HFF-Myc (cell line): ENCODE measurements at regions not wholly inside any gene's neighbourhood (a gene's known extent, or its start where the extent isn't known, plus 50 kb on each side); places are given as distances from the start of the nearest gene placed in this dataset.

Source experiments
- DNase-seq: peaks from one replicate; pipeline ENCODE4 v3.0.0-alpha.2; 2011; ENCODE audit warnings: low read depth; ENCODE audit errors: extremely low read depth
- H3K4me3 ChIP-seq: replicated peaks from 2 replicates; pipeline ENCODE4 v1.5.1; 2011; ENCODE audit warnings: low read depth, mild to moderate bottlenecking, control low read depth, low read length
- TF ChIP-seq, protein P1 (sequence below): IDR thresholded peaks from 2 replicates; pipeline ENCODE4 v1.5.1; 2012; ENCODE audit warnings: mild to moderate bottlenecking, low read depth, low read length, control low read depth; ENCODE audit errors: missing control alignments

DNA sequence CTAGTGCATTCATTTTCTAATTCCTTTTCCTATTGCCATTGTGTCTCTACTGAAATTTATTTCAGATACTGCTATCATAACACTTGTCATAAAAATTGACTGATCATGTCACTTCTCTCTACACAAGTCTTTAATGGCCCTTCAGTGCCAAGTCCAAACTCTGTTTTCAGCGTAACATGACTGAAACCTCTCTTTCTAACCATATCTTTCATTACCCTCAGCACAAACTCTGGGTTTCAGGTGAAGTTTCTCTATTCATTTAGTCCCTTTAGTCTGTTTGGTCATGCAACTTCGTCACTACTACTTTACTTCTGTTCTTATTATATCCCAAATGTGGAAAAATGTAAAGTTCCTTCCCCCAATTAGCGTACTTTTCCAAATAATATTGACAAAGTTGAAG lies 234.9 kb downstream of the OGFRL1 start:
- H3K4me3 ChIP-seq: no peak overlapping the region
- TF ChIP-seq, protein P1, sequence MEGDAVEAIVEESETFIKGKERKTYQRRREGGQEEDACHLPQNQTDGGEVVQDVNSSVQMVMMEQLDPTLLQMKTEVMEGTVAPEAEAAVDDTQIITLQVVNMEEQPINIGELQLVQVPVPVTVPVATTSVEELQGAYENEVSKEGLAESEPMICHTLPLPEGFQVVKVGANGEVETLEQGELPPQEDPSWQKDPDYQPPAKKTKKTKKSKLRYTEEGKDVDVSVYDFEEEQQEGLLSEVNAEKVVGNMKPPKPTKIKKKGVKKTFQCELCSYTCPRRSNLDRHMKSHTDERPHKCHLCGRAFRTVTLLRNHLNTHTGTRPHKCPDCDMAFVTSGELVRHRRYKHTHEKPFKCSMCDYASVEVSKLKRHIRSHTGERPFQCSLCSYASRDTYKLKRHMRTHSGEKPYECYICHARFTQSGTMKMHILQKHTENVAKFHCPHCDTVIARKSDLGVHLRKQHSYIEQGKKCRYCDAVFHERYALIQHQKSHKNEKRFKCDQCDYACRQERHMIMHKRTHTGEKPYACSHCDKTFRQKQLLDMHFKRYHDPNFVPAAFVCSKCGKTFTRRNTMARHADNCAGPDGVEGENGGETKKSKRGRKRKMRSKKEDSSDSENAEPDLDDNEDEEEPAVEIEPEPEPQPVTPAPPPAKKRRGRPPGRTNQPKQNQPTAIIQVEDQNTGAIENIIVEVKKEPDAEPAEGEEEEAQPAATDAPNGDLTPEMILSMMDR: no peak
- DNase-seq: no peak

DNA sequence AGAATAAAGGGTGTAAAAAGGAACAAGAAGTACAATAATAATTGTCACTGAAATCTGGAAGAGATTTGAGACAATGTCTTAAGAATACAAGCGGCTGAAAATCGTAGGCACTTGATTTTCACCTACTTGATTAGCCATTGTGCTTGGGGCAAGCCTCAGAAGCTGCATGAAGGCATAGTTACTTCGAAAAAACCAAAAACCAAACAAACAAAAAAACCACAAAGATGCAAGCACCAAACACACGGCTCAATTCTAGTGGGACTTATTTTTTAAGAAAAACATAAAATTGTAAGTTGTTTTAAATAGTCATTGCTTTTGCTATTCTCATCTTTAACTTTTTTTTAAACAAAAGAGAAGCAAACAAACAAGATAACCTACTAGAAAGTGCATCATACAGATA lies 235.6 kb downstream of the OGFRL1 start:
- TF ChIP-seq, protein P1: no peak
- DNase-seq: no peak
- H3K4me3 ChIP-seq: no peak overlapping the region

DNA sequence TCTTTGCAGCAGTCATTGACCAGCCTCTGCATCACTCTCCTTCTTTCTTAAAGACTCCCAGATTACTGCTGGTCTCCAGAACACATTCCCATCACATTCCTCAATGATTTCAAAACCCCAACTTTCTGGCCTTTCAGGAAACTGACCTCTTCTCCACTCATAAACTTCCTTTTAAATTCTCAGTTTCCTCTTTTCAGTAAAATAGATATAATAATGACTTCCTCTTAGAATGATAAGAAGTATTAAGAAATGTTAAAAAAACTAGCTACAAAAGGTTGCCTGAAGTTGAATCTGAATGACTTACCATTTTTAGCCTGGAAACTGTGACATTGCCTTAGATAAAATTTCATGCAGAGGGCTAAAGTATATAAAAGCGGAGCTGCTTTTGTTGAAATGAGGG lies 239.3 kb downstream of the OGFRL1 start:
- H3K4me3 ChIP-seq: no peak overlapping the region
- no peak for DNase-seq
- TF ChIP-seq, protein P1: no peak

DNA sequence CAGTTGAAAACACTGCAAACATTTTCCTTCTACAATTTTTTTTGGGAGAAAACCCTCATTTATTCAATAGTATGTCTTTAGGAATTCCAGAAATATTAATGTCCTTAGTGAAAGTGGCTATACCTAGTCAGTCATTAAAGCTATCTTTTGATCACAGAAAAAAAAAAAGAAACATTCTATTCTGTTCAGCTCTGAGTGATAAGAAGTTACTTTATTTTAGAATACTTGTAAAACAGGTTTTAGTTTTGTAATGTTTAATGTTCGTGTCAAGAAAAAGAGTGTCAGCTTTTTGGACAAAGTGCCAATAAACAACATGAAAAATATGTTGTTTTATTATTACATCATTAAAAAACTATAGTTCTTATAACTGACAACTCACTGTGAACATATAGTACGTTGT lies 240.4 kb downstream of the OGFRL1 start:
- no peak overlapping the region for H3K4me3 ChIP-seq
- TF ChIP-seq, protein P1: no peak
- no peak for DNase-seq

DNA sequence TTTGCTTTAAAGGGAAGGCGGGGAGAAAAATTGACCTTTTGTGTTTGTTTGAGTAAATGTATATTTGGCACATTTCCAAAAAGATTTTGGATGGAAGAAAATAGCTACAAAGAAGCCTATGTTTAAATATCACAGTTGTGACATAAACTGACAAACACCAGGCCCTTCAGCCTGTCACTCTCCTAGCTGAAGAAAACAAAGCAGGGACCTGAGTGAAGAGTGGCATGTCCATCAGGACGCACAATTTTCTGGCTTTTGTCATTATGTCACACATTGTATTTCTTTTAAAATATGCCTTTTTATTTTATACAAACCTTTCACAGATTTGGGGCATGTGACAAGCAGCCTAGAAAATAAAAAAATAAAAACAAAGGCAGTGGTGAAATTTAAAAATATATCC lies 241.2 kb downstream of the OGFRL1 start:
- H3K4me3 ChIP-seq: no peak overlapping the region
- DNase-seq: no peak
- TF ChIP-seq, protein P1: no peak

DNA sequence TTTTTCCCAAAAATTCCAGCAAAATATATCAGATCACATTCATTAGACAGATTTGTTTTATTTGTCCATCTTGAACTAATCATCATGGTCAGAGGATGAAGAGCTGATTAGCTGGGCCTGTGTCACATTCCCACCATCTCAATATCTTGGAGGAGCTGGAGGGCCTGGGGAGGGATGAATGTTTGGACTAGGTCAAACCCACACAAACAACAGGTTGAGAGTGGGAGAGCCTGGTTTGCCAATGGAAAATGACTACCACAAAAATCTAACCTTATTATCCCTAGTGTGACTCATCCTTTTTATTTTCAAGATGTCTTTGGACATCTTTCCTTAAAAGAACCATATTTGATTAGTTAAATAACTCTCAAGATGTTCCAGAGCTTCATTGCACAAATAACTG lies 242.4 kb downstream of the OGFRL1 start:
- DNase-seq: peak; percentile 31

DNA sequence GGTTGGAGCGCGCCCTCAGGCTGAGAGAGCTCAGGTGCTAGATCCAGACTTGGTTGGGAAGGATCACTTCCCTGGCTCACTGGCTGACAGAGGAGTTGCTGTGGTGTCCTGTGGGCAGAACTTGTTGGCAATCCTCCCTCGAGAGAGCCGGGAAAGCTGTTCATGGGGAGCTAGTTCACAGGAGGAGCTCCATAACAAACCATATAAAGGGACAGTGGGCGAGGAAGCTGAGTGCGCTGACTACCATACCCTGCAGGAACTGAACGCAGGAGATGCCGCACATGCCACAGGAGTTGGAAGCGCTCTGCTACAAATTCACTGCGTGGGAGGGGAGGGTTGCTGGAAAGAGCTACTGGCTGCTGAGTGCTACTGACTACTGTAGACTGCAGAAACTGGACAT lies 243.2 kb downstream of the OGFRL1 start:
- TF ChIP-seq, protein P1: no peak
- no peak overlapping the region for H3K4me3 ChIP-seq
- no peak for DNase-seq

More for the DNA sequence above, 242.4 kb downstream of the OGFRL1 start:
- TF ChIP-seq, protein P1: no peak
- no peak overlapping the region for H3K4me3 ChIP-seq
